Uterus (tissue), 3 donors: ENCODE measurements at regions not wholly inside any gene's neighbourhood (a gene's known extent, or its start where the extent isn't known, plus 50 kb on each side); places are given as distances from the start of the nearest gene placed in this dataset.

Experiments
- DNase-seq, 2 donors: peaks; one replicate each; pipeline ENCODE4 v3.0.0-alpha.2; 2019 to 2020
- H3K27ac ChIP-seq, 2 donors: fragments of 200-600 bp; sonication (generic); 1 replicate in 1 of 2; 2 replicates in 1 of 2; pipeline ENCODE4 v1.5.1; 2016 to 2018
- H3K27me3 ChIP-seq, 2 donors: fragments of 200-600 bp; sonication (generic); one replicate each; pipeline ENCODE4 v1.5.1; 2018 to 2019; ENCODE audit warnings: control low read depth in 1 of 2
- H3K36me3 ChIP-seq, 2 donors: fragments of 200-600 bp; sonication (generic); one replicate each; pipeline ENCODE4 v1.5.1; 2019; ENCODE audit warnings: control low read depth in 1 of 2
- H3K4me1 ChIP-seq, 2 donors: fragments of 200-600 bp; sonication (generic); one replicate each; pipeline ENCODE4 v1.5.1; 2018 to 2019; ENCODE audit warnings: control low read depth in 1 of 2
- H3K4me3 ChIP-seq, 2 donors: fragments of 200-600 bp; sonication (generic); 1 replicate in 1 of 2; 2 replicates in 1 of 2; pipeline ENCODE4 v1.5.1; 2018 to 2019; ENCODE audit warnings: mild to moderate bottlenecking in 1 of 2
- H3K9me3 ChIP-seq, 2 donors: fragments of 200-600 bp; sonication (generic); one replicate each; pipeline ENCODE4 v1.5.1; 2019; ENCODE audit warnings: control low read depth in 1 of 2
- POLR2A ChIP-seq, 2 donors: fragments of 450-650 bp; IDR thresholded peaks; one replicate each; pipeline ENCODE4 v1.6.1; 2016; ENCODE audit warnings: antibody characterized with exemption in 2 of 2, mild to moderate bottlenecking in 1 of 2, moderate library complexity in 1 of 2
- intact Hi-C: fragments of 100-400 bp; cut with DNase I; formaldehyde crosslinking; loops from one replicate; pipeline ENCODE4 v1.15.1; 2023; ENCODE audit warnings: low total_unique reads
- TF ChIP-seq, protein P1 (sequence below), 4 experiments: fragments of 200-600 bp in 2 of 4; fragments of 450-650 bp in 2 of 4; sonication (generic) in 2 of 4; IDR thresholded peaks; one replicate each; pipeline ENCODE4 v1.5.1; 2016 to 2019; ENCODE audit warnings: antibody characterized with exemption in 4 of 4, mild to moderate bottlenecking in 2 of 4, moderate library complexity in 1 of 4
- donor health status: DM: yes; HTN: yes; CAD: no.

DNA sequence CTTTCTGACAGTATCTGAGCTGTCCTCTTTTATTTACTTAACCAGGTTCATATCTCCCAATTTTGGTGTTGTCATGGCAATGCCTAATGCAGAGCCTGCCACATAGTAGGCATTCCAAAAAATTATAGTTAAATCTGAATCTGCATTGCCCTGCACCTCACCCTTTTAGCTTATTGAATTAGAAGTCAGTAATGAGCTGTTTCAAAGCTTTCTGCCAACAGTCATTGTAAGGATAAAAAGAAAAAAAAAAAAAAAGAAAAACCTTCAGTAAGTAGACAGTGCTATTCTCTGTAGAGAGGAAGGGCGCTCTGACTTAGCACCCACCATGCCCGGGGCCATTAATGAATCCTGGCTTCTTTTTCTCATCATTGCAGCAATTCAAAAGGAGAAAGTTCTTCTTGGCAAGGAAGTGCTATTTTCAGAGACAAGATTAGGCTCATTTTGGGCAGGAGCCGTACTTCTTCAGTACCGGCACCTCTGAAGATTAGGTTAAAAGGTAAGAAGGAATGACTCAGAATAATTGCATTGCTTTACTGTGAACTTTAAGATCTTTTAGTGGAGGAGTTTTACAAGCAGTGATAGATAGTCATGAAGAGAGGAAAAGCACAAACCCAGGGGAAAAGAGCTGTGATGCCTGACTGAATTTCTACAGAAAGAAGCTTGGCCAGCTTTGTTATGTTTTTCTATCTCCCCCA is 2041.2 kb upstream of the PIK3C3 start:
- Histone ChIP-seq H3K4me1 (no peaks in the 10 kb centered on the region), H3K4me3 (no peak overlapping the region), H3K27me3 (no peaks in the 10 kb centered on the region), H3K36me3 (no peaks in the 10 kb centered on the region), H3K27ac (no peak overlapping the region), H3K9me3 (no peaks in the 10 kb centered on the region)
- DNase-seq, result no peak
- no peak for TF ChIP-seq POLR2A (IDR thresholded peaks at IDR 0.05)
- TF ChIP-seq, protein P1, sequence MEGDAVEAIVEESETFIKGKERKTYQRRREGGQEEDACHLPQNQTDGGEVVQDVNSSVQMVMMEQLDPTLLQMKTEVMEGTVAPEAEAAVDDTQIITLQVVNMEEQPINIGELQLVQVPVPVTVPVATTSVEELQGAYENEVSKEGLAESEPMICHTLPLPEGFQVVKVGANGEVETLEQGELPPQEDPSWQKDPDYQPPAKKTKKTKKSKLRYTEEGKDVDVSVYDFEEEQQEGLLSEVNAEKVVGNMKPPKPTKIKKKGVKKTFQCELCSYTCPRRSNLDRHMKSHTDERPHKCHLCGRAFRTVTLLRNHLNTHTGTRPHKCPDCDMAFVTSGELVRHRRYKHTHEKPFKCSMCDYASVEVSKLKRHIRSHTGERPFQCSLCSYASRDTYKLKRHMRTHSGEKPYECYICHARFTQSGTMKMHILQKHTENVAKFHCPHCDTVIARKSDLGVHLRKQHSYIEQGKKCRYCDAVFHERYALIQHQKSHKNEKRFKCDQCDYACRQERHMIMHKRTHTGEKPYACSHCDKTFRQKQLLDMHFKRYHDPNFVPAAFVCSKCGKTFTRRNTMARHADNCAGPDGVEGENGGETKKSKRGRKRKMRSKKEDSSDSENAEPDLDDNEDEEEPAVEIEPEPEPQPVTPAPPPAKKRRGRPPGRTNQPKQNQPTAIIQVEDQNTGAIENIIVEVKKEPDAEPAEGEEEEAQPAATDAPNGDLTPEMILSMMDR (IDR thresholded peaks at IDR 0.05), result no peak
- intact Hi-C loops, result no loop called here

DNA sequence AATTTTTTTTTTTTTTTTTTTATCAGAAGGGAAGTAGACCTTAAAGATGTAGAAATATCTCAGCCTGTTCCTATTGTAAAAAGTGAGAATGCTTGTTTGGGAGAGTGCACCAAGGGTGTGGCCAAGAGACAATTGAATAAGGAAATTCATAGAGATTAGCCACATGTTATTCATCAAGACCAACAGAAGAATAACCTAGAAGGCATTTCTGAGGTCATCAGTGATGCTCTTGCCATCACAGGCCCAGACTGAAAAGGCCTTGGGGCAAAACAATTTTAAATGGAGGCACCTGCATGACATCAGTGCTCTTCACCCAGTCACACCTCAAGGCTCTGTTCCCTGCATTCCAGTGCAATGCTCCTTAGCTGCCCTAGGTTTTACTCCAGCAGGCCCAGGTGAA is 2043.3 kb upstream of the PIK3C3 start:
- intact Hi-C loops, result no loop called here
- H3K4me3 ChIP-seq, result no peak overlapping the region

DNA sequence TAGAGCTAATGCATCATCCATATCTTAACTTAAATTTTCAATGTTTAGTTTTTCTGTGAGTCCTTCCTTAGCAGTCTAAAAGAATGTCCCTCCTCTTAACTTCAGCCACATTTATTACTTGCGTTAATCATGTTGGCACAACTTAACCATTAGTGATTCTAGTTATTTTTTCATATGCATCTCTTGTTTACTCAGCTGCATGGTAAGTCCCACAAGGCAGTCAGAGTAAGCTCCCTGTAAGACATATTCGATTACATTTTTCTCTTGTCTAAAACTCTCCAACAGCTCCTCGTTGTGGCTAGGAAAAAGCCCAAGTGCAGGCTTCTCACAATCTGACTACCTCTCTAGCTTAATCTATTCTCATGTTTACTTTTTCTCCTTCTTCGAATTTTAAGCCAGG is 2045.3 kb upstream of the PIK3C3 start:
- no peaks in the 10 kb centered on the region for H3K4me1 ChIP-seq
- no peaks in the 10 kb centered on the region for H3K9me3 ChIP-seq
- no peak for DNase-seq
- H3K36me3 ChIP-seq, result no peaks in the 10 kb centered on the region
- no peak overlapping the region for H3K27ac ChIP-seq
- no peaks in the 10 kb centered on the region for H3K27me3 ChIP-seq
- intact Hi-C loops, result no loop called here
- no peak for TF ChIP-seq POLR2A (IDR thresholded peaks at IDR 0.05)
- TF ChIP-seq, protein P1 (IDR thresholded peaks at IDR 0.05), result no peak
- no peak overlapping the region for H3K4me3 ChIP-seq

More for the DNA sequence above, 2043.3 kb upstream of the PIK3C3 start:
- no peaks in the 10 kb centered on the region for H3K27me3 ChIP-seq
- DNase-seq, result no peak
- no peaks in the 10 kb centered on the region for H3K36me3 ChIP-seq
- H3K4me1 ChIP-seq, result no peaks in the 10 kb centered on the region
- H3K27ac ChIP-seq, result no peak overlapping the region
- no peaks in the 10 kb centered on the region for H3K9me3 ChIP-seq
- no peak for TF ChIP-seq POLR2A (IDR thresholded peaks at IDR 0.05)
- TF ChIP-seq, protein P1 (IDR thresholded peaks at IDR 0.05), result no peak

DNA sequence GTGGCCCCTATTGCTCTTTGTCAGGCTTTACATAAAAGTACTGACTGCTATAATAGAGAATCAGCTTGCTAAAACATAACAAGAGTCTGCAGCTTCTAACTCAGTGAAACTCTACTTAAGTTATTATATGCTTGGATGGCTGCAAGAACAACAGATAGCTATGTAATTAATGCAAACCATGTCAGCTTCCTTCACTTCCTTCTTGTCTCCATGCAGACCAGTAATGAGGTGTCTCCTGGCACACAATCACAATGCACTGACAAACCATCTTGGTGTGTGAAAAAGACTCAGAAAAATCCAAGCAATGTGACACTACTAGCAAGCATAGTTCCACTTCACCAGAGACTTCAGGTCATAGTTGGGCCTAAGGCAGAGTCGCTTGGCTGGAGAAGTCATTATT is 2068.9 kb upstream of the PIK3C3 start:
- DNase-seq, result no peak
- Histone ChIP-seq H3K36me3 (no peaks in the 10 kb centered on the region), H3K4me1 (no peaks in the 10 kb centered on the region), H3K27ac (no peak overlapping the region), H3K27me3 (no peaks in the 10 kb centered on the region), H3K4me3 (no peak overlapping the region), H3K9me3 (no peaks in the 10 kb centered on the region)
- intact Hi-C loops, result no loop called here
- no peak for TF ChIP-seq POLR2A (IDR thresholded peaks at IDR 0.05)
- TF ChIP-seq, protein P1 (IDR thresholded peaks at IDR 0.05), result no peak

DNA sequence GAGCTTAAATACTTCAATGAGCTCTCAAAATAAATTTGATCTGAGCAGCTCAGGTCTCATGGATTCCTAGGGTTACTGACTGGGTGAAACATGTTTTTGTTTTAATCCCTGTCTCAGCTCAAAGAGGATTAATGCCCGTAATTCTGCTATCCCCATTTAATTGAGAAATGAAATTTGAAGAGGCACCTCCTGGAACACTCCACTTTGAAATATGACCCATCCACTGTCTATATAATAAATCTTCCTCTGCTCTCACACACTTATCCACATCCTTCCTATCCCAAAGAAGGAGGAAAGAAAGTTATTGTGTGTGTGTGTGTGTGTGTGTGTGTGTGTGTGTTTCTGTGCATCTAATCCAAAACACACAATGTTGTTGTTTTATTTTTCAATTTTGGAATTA is 2082.4 kb upstream of the PIK3C3 start:
- no peak overlapping the region for H3K27ac ChIP-seq
- intact Hi-C loops, result no loop called here
- H3K9me3 ChIP-seq, result no peaks in the 10 kb centered on the region
- no peak for DNase-seq
- no peak for TF ChIP-seq POLR2A (IDR thresholded peaks at IDR 0.05)
- no peak overlapping the region for H3K4me3 ChIP-seq
- no peaks in the 10 kb centered on the region for H3K27me3 ChIP-seq
- no peaks in the 10 kb centered on the region for H3K4me1 ChIP-seq
- no peaks in the 10 kb centered on the region for H3K36me3 ChIP-seq

DNA sequence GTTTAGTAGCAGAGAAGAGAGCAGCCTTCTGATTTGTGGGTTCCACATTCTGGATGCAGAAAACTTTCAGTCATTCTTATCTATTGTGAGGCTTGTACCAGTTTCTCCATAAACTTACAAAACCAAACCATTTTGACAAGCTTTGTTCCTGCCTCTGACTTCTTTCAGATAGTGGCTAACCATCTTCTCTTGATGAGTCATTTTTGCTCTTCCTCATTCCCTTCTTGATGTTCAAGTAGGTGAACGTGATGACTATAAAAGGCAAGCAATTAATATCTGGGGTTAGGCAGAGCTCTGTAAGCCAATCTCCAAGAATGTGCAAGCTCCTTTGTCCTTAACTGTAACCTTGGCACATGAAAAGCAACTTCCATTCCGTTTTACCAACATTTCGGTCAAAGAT is 2083.1 kb upstream of the PIK3C3 start:
- no peaks in the 10 kb centered on the region for H3K36me3 ChIP-seq
- H3K4me1 ChIP-seq, result no peaks in the 10 kb centered on the region
- H3K4me3 ChIP-seq, result no peak overlapping the region
- intact Hi-C loops, result no loop called here
- no peak overlapping the region for H3K27ac ChIP-seq
- no peaks in the 10 kb centered on the region for H3K27me3 ChIP-seq
- DNase-seq, result no peak
- H3K9me3 ChIP-seq, result no peaks in the 10 kb centered on the region
- no peak for TF ChIP-seq POLR2A (IDR thresholded peaks at IDR 0.05)
- TF ChIP-seq, protein P1 (IDR thresholded peaks at IDR 0.05), result no peak
